Dedifferentiated amniotic fluid mesenchymal stem cell (primary cell): ENCODE measurements at regions not wholly inside any gene's neighbourhood (a gene's known extent, or its start where the extent isn't known, plus 50 kb on each side); places are given as distances from the start of the nearest gene placed in this dataset.

Source experiments
- DNase-seq: peaks from one replicate; pipeline ENCODE4 v3.0.0-alpha.2; 2016; ENCODE audit errors: extremely low spot score

GRCh38 chr6:100944644-100945043, 63.5 kb upstream of the ASCC3 start:
- no peak for DNase-seq

- no peak for DNase-seq
These were observed 65.0 kb upstream of the ASCC3 start for GRCh38 chr6:100946021-100946540.

- DNase-seq = no peak
These were observed 65.6 kb upstream of the ASCC3 start for GRCh38 chr6:100946711-100947110.

- DNase-seq = no peak
These were observed 67.4 kb upstream of the ASCC3 start for GRCh38 chr6:100948381-100949133.

- DNase-seq = no peak
These were observed 70.9 kb upstream of the ASCC3 start for GRCh38 chr6:100952006-100952405.

GRCh38 chr6:100959280-100959679, 78.2 kb upstream of the ASCC3 start:
- DNase-seq = no peak

- DNase-seq = no peak
These were observed 81.3 kb upstream of the ASCC3 start for GRCh38 chr6:100962466-100962865.

GRCh38 chr6:100965067-100965466, 83.9 kb upstream of the ASCC3 start:
- no peak for DNase-seq

GRCh38 chr6:100968949-100969348, 87.8 kb upstream of the ASCC3 start:
- no peak for DNase-seq

GRCh38 chr6:100979267-100979666, 98.1 kb upstream of the ASCC3 start:
- DNase-seq = no peak

- no peak for DNase-seq
These were observed 99.8 kb upstream of the ASCC3 start for GRCh38 chr6:100980949-100981348.

GRCh38 chr6:100986921-100987320, 105.8 kb upstream of the ASCC3 start:
- no peak for DNase-seq

- no peak for DNase-seq
These were observed 106.4 kb upstream of the ASCC3 start for GRCh38 chr6:100987556-100987955.

GRCh38 chr6:100988391-100988984, 107.4 kb upstream of the ASCC3 start:
- DNase-seq = no peak

GRCh38 chr6:100990070-100990469, 108.9 kb upstream of the ASCC3 start:
- DNase-seq = no peak

GRCh38 chr6:100996409-100996808, 115.3 kb upstream of the ASCC3 start:
- no peak for DNase-seq

GRCh38 chr6:100998111-100998510, 117.0 kb upstream of the ASCC3 start:
- DNase-seq = no peak

- DNase-seq = no peak
These were observed 118.0 kb upstream of the ASCC3 start for GRCh38 chr6:100999034-100999597.

GRCh38 chr6:101000341-101000740, 119.2 kb upstream of the ASCC3 start:
- DNase-seq = no peak

- no peak for DNase-seq
These were observed 119.9 kb upstream of the ASCC3 start for GRCh38 chr6:101001012-101001411.

- DNase-seq = no peak
These were observed 120.5 kb upstream of the ASCC3 start for GRCh38 chr6:101001607-101002006.

- no peak for DNase-seq
These were observed 121.9 kb upstream of the ASCC3 start for GRCh38 chr6:101003075-101003474.

- no peak for DNase-seq
These were observed 130.1 kb upstream of the ASCC3 start for GRCh38 chr6:101011186-101011585.
